HuH-7 (cell line): ENCODE measurements at regions not wholly inside any gene's neighbourhood (a gene's known extent, or its start where the extent isn't known, plus 50 kb on each side); places are given as distances from the start of the nearest gene placed in this dataset.

Experiments
- DNase-seq: peaks from one replicate; pipeline ENCODE4 v3.0.0; 2011; ENCODE audit warnings: low spot score

GRCh38 chrX:113741744-113742143, 842.1 kb upstream of the HTR2C start:
- DNase-seq: no peak

- no peak for DNase-seq
These were observed 854.9 kb upstream of the HTR2C start for GRCh38 chrX:113728937-113729336.

GRCh38 chrX:113726898-113727297, 857.0 kb upstream of the HTR2C start:
- DNase-seq: no peak

- DNase-seq: no peak
These were observed 857.4 kb upstream of the HTR2C start for GRCh38 chrX:113726466-113726865.

- no peak for DNase-seq
These were observed 857.9 kb upstream of the HTR2C start for GRCh38 chrX:113726009-113726408.

GRCh38 chrX:113699939-113700338, 859.3 kb upstream of the AMOT start:
- DNase-seq: no peak

GRCh38 chrX:113675278-113675677, 834.6 kb upstream of the AMOT start:
- no peak for DNase-seq

GRCh38 chrX:113651306-113651705, 810.7 kb upstream of the AMOT start:
- DNase-seq: no peak

- DNase-seq: no peak
These were observed 803.8 kb upstream of the AMOT start for GRCh38 chrX:113644426-113644825.

- DNase-seq: no peak
These were observed 793.9 kb upstream of the AMOT start for GRCh38 chrX:113634565-113634964.

- DNase-seq: no peak
These were observed 788.7 kb upstream of the AMOT start for GRCh38 chrX:113629326-113629725.

- no peak for DNase-seq
These were observed 753.7 kb upstream of the AMOT start for GRCh38 chrX:113594123-113594841.

- no peak for DNase-seq
These were observed 745.8 kb upstream of the AMOT start for GRCh38 chrX:113586281-113586898.

GRCh38 chrX:113580486-113580885, 739.9 kb upstream of the AMOT start:
- no peak for DNase-seq

- no peak for DNase-seq
These were observed 717.9 kb upstream of the AMOT start for GRCh38 chrX:113558576-113558975.

- DNase-seq: no peak
These were observed 711.3 kb upstream of the AMOT start for GRCh38 chrX:113551919-113552318.

GRCh38 chrX:113548308-113549015, 707.8 kb upstream of the AMOT start:
- DNase-seq: no peak

GRCh38 chrX:113545040-113545439, 704.4 kb upstream of the AMOT start:
- no peak for DNase-seq

- no peak for DNase-seq
These were observed 699.1 kb upstream of the AMOT start for GRCh38 chrX:113539599-113540356.

- DNase-seq: no peak
These were observed 688.9 kb upstream of the AMOT start for GRCh38 chrX:113529426-113530013.

- DNase-seq: no peak
These were observed 682.2 kb upstream of the AMOT start for GRCh38 chrX:113522814-113523213.

GRCh38 chrX:113514906-113515305, 674.3 kb upstream of the AMOT start:
- DNase-seq: no peak
